Keratinocyte (primary cell): ENCODE measurements at regions not wholly inside any gene's neighbourhood (a gene's known extent, or its start where the extent isn't known, plus 50 kb on each side); places are given as distances from the start of the nearest gene placed in this dataset.

Experiments used
- DNase-seq: peaks from one replicate; pipeline ENCODE4 v3.0.0-alpha.2; 2011; ENCODE audit warnings: low read depth, missing footprints, low spot score
- FAIRE-seq: peaks from 2 replicates; lab custom pipeline; 2011; peaks lifted over from hg19 to GRCh38; lab: Jason Lieb, UNC
- H2AFZ ChIP-seq: 2 replicates; pipeline ENCODE4 v1.6.0; 2012; ENCODE audit warnings: low read length, control low read depth, inconsistent platforms; ENCODE audit not compliant: control insufficient read depth
- H3K27ac ChIP-seq: 2 replicates; pipeline ENCODE4 v1.5.1; 2011; ENCODE audit warnings: low read length; ENCODE audit not compliant: control insufficient read depth, insufficient read depth
- H3K27me3 ChIP-seq: 3 replicates; pipeline ENCODE4 v1.6.0; 2011; ENCODE audit warnings: low read length; ENCODE audit not compliant: control insufficient read depth, insufficient read depth; ENCODE audit errors: extremely low read depth
- H3K36me3 ChIP-seq, 2 experiments: 2 replicates in 1 of 2; 3 replicates in 1 of 2; pipeline ENCODE4 v1.5.1; 2011; ENCODE audit warnings: low read length in 2 of 2, mild to moderate bottlenecking in 1 of 2; ENCODE audit not compliant: control insufficient read depth in 2 of 2, insufficient read depth in 2 of 2; ENCODE audit errors: extremely low read depth in 1 of 2
- H3K4me1 ChIP-seq: 3 replicates; pipeline ENCODE4 v1.5.1; 2011; ENCODE audit warnings: low read length; ENCODE audit not compliant: control insufficient read depth, insufficient read depth; ENCODE audit errors: extremely low read depth
- H3K4me2 ChIP-seq: 3 replicates; pipeline ENCODE4 v1.6.0; 2011; ENCODE audit warnings: low read depth, low read length; ENCODE audit not compliant: control insufficient read depth, insufficient read depth; ENCODE audit errors: extremely low read depth
- H3K4me3 ChIP-seq, 3 experiments: fragments of 200-600 bp in 1 of 3; sonication (generic) in 1 of 3; 2 replicates in 2 of 3; 3 replicates in 1 of 3; pipeline ENCODE4 v1.5.1; 2011 to 2016; ENCODE audit warnings: low read length in 3 of 3, mild to moderate bottlenecking in 3 of 3, control low read depth in 2 of 3, inconsistent platforms in 1 of 3, low read depth in 1 of 3, mixed read lengths in 1 of 3, mixed run types in 1 of 3, moderate library complexity in 1 of 3; ENCODE audit not compliant: control insufficient read depth in 2 of 3, insufficient read depth in 2 of 3; ENCODE audit errors: extremely low read depth in 1 of 3
- H3K79me2 ChIP-seq: 2 replicates; pipeline ENCODE4 v1.6.0; 2012; ENCODE audit warnings: low read length; ENCODE audit not compliant: control insufficient read depth, insufficient read depth
- H3K9ac ChIP-seq: 3 replicates; pipeline ENCODE4 v1.6.0; 2011; ENCODE audit warnings: low read length; ENCODE audit not compliant: control insufficient read depth, insufficient read depth; ENCODE audit errors: extremely low read depth
- H3K9me1 ChIP-seq: 3 replicates; pipeline ENCODE4 v1.6.0; 2011; ENCODE audit warnings: low read length; ENCODE audit not compliant: control insufficient read depth, insufficient read depth; ENCODE audit errors: extremely low read depth
- H3K9me3 ChIP-seq: 2 replicates; pipeline ENCODE4 v1.5.1; 2012; ENCODE audit warnings: low read depth, low read length; ENCODE audit not compliant: control insufficient read depth
- H4K20me1 ChIP-seq: 3 replicates; pipeline ENCODE4 v1.6.0; 2011; ENCODE audit warnings: low read length; ENCODE audit not compliant: control insufficient read depth, insufficient read depth; ENCODE audit errors: extremely low read depth
- EZH2 ChIP-seq: IDR thresholded peaks from one replicate; pipeline ENCODE4 v1.6.1; 2012; ENCODE audit warnings: inconsistent platforms, mild to moderate bottlenecking, low read length, moderate library complexity
- dilution Hi-C: fragments of 300-500 bp; cut with MboI; formaldehyde crosslinking; loops from one replicate; pipeline ENCODE4 v1.7.0; 2020; ENCODE audit warnings: low sequenced_read_pairs; ENCODE audit not compliant: extremely low pct_ligation_motif_present
- TF ChIP-seq, protein P1 (sequence below), 3 experiments: IDR thresholded peaks in 1 of 3; conservative IDR thresholded peaks in 1 of 3; optimal IDR thresholded peaks in 1 of 3; 2 replicates in 2 of 3; 3 replicates in 1 of 3; pipeline versions ENCODE3 to v1.5.1; 2011; ENCODE audit warnings: low read length in 3 of 3, mild to moderate bottlenecking in 3 of 3, moderate library complexity in 2 of 3, control low read depth in 1 of 3, inconsistent platforms in 1 of 3; ENCODE audit not compliant: insufficient read depth in 2 of 3; ENCODE audit errors: extremely low read depth in 1 of 3

DNA sequence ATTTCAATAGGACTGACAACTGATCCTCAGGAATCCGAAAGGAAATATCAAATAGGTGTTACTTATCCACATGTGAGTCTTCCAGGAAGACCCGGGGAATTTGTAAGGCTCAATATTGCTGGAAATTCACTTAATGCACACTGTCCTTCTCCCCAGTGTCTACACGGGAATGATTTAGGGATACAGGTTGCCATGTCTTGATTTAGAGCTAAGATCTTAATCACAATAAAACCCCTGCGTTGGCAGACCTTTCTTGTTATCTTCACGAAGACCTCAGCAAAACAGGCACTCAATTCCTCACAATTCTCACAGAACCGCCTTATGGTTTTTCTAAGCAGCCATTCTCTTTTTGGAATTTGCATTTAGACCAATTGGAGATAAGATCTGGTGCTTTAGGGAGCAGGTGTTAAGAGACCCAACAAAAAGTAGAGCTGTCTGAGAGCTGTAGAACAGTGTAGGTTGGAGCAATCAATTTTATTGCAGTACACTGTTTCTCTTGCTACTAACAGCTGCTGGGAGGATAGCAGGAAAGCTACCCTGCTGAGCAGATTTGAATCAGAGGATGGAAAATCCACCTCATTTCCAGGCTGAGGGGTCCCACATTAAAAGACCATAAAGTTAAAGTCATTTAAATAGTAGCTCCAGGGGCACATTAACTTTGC lies 925.7 kb downstream of the EPHA3 start:
- no peak overlapping the region for H3K4me3 ChIP-seq
- DNase-seq (no peak), FAIRE-seq (no peak)
- H3K4me2 ChIP-seq: no peak overlapping the region
- dilution Hi-C loops: no loop called here
- H3K9me3 ChIP-seq: no peaks in the 10 kb centered on the region
- H3K27me3 ChIP-seq: no peaks in the 10 kb centered on the region
- no peak overlapping the region for H2AFZ ChIP-seq
- H3K4me1 ChIP-seq: no peaks in the 10 kb centered on the region
- no peak overlapping the region for H3K27ac ChIP-seq
- H3K36me3 ChIP-seq: no peaks in the 10 kb centered on the region
- TF ChIP-seq, protein P1, sequence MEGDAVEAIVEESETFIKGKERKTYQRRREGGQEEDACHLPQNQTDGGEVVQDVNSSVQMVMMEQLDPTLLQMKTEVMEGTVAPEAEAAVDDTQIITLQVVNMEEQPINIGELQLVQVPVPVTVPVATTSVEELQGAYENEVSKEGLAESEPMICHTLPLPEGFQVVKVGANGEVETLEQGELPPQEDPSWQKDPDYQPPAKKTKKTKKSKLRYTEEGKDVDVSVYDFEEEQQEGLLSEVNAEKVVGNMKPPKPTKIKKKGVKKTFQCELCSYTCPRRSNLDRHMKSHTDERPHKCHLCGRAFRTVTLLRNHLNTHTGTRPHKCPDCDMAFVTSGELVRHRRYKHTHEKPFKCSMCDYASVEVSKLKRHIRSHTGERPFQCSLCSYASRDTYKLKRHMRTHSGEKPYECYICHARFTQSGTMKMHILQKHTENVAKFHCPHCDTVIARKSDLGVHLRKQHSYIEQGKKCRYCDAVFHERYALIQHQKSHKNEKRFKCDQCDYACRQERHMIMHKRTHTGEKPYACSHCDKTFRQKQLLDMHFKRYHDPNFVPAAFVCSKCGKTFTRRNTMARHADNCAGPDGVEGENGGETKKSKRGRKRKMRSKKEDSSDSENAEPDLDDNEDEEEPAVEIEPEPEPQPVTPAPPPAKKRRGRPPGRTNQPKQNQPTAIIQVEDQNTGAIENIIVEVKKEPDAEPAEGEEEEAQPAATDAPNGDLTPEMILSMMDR (optimal IDR thresholded peaks at IDR 0.05 in 1 of 3, IDR thresholded peaks at IDR 0.05 in 1 of 3, conservative IDR thresholded peaks at IDR 0.05 in 1 of 3; ENCODE audit: extremely low read depth in 1 of 3, insufficient read depth in 2 of 3, low read length in 3 of 3): no peak
- TF ChIP-seq EZH2: no peak
- no peak overlapping the region for H3K9ac ChIP-seq
- no peaks in the 10 kb centered on the region for H3K9me1 ChIP-seq
- no peaks in the 10 kb centered on the region for H4K20me1 ChIP-seq
- no peaks in the 10 kb centered on the region for H3K79me2 ChIP-seq

DNA sequence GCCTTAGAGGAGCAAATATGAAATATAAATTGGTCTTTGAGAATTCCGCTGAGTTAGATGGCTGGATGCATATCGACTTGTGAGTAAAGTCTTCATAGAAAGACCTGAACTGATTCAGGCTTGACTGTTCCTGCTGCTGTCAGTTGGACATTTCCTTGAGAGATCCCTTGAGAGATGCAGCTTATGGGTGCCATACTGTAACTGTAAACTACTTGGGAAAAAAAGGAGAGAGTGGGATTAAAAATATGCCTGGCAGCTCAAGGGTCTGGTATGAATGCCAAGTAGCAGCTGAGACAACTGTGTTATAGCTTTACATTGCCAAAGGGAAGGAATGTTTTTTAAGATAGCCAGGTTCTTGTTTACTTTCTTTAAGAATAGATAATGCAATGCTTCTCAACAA lies 926.6 kb downstream of the EPHA3 start:
- Histone ChIP-seq H3K27ac (no peak overlapping the region), H3K9ac (no peak overlapping the region), H3K4me3 (no peak overlapping the region), H3K27me3 (no peaks in the 10 kb centered on the region), H3K4me2 (no peak overlapping the region), H3K9me3 (no peaks in the 10 kb centered on the region), H3K79me2 (no peaks in the 10 kb centered on the region), H3K36me3 (no peaks in the 10 kb centered on the region), H4K20me1 (no peaks in the 10 kb centered on the region), H3K4me1 (no peaks in the 10 kb centered on the region), H3K9me1 (no peaks in the 10 kb centered on the region), H2AFZ (no peak overlapping the region)
- FAIRE-seq (no peak), DNase-seq (no peak)
- no peak for TF ChIP-seq EZH2
- TF ChIP-seq, protein P1 (optimal IDR thresholded peaks at IDR 0.05 in 1 of 3, IDR thresholded peaks at IDR 0.05 in 1 of 3, conservative IDR thresholded peaks at IDR 0.05 in 1 of 3; ENCODE audit: extremely low read depth in 1 of 3, insufficient read depth in 2 of 3, low read length in 3 of 3): no peak
- dilution Hi-C loops: no loop called here
